ENCODE measurements at regions not wholly inside any gene's neighbourhood (a gene's known extent, or its start where the extent isn't known, plus 50 kb on each side); places are given as distances from the start of the nearest gene placed in this dataset.
A peak's percentile ranks its signal among the peaks of the same experiment; 100 is the strongest.

DNA sequence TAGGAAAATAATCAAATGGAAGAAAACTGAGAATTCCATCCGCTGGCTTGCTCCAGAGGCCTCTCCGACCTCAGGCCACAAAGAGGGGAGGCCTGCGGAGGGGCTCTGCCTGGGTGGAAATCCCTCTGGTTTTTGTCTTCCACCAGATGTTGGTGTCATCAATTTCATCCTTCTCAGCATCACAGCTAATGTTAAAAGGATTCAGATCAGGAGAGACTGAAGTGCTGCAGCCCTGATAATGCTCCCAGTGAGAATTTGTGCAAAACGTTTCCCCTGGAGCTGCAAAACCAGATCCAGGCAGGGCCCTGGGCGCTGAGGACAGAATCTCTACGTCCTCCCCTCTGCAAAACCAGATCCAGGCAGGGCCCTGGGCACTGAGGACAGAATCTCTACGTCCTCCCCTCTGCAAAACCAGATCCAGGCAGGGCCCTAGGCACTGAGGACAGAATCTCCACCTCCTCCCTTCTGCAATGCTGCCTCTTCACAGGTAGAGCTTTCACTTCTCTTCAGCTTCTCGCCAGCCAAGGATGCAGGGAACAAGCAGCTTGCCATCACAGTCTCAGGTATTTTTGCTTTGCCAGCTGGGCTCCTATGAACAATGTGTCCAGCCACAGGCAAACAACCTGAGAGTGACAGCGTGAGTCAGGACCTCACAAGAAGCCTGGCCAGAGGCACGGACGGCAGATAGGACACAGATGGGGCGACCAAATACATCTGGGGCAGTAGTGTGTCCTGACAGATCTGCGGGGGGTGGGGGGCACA lies 81.2 kb downstream of the TMEM18 start:
- Histone ChIP-seq H2BK120ac (ENCODE audit: low read depth, low read length) (no peak overlapping the region), H3K4me3 (ENCODE audit: low read length in 2 of 2) (no peak overlapping the region), H4K91ac (ENCODE audit: low read depth, low read length, poor library complexity) (no peak overlapping the region), H3K23ac (ENCODE audit: low read depth, low read length, poor library complexity) (no peak overlapping the region), H3K9ac (ENCODE audit: low read depth, low read length, poor library complexity) (no peak overlapping the region), H2BK15ac (ENCODE audit: low read length) (no peak overlapping the region), H3K18ac (ENCODE audit: low read length) (no peak overlapping the region), H2AFZ (ENCODE audit: low read length) (peak overlapping the region; percentile 20), H2BK12ac (ENCODE audit: low read length) (no peak overlapping the region), H3K79me1 (ENCODE audit: low read depth, low read length) (no peaks in the 10 kb centered on the region), H3K14ac (ENCODE audit: low read length) (no peak overlapping the region), H3K27me3 (ENCODE audit: control insufficient read depth in 3 of 3, insufficient read depth in 3 of 3, low read depth in 1 of 3, low read length in 3 of 3) (no peaks in the 10 kb centered on the region), H4K8ac (ENCODE audit: low read depth, low read length) (no peak overlapping the region), H3K4me2 (ENCODE audit: insufficient read depth, low read length, poor library complexity, severe bottlenecking) (no peak overlapping the region), H3K4ac (ENCODE audit: low read length) (no peak overlapping the region), H3K36me3 (replicated peaks in 1 of 2; ENCODE audit: control insufficient read depth in 2 of 2, insufficient read depth in 2 of 2, low read length in 2 of 2) (no peaks in the 10 kb centered on the region), H2AK5ac (ENCODE audit: low read depth, low read length) (no peak overlapping the region), H3K9me3 (replicated peaks in 1 of 2; ENCODE audit: control insufficient read depth in 2 of 2, insufficient read depth in 1 of 2, low read depth in 1 of 2, low read length in 2 of 2) (peaks cover 0 to 5% of the 10 kb centered on the region in 2 donors), H2BK5ac (ENCODE audit: low read length) (no peak overlapping the region), H3K4me1 (ENCODE audit: control insufficient read depth in 2 of 2, insufficient read depth in 1 of 2, low read depth in 1 of 2, low read length in 2 of 2) (no peaks in the 10 kb centered on the region), H3K27ac (replicated peaks; ENCODE audit: low read length) (no peak overlapping the region)
- DNase-seq (ENCODE audit: low spot score) = no peak
- WGBS, 2 donors (ENCODE audit: extremely low coverage in 2 of 2, insufficient read length in 2 of 2, insufficient replicate concordance in 1 of 2) = no CpG with 5 or more reads among the region's 13 CpGs

DNA sequence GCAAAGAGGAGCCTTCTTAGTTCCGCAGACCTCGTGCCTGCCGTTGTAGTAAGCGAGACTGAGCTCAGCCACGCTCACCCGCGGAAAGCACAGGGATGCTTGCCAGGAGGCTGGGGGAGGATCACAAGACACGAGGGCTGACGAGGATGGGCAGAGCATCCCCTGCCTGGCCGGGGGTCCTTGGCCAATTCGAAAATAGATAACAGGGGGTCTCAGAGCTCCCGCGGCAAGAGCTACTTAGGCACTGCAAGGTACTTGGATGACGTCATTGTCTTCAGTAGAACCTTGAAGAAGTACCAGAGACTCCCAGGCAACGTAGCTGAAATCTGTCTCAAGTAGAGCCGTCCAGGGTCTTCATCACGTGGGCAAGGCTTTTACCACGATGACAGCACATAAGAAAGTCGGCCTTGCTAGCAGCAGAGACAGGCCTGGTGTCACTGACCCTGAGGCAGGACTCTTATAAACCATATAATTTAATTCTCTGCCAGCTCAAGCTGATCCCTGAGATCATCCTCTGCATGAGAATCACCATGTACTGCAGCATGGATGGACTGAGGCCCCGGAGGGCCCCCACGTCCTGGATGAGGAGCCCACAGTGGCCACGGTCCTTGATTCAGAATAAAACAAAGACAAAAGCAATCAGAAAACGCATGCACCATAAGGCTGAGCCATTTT lies 81.9 kb downstream of the TMEM18 start:
- WGBS, 2 donors (ENCODE audit: extremely low coverage in 2 of 2, insufficient read length in 2 of 2, insufficient replicate concordance in 1 of 2) = no CpG with 5 or more reads among the region's 23 CpGs
- Histone ChIP-seq H3K79me1 (ENCODE audit: low read depth, low read length) (no peaks in the 10 kb centered on the region), H2AFZ (ENCODE audit: low read length) (peak overlapping the region; percentile 20), H2BK120ac (ENCODE audit: low read depth, low read length) (no peak overlapping the region), H2BK5ac (ENCODE audit: low read length) (no peak overlapping the region), H3K23ac (ENCODE audit: low read depth, low read length, poor library complexity) (no peak overlapping the region), H3K4me3 (ENCODE audit: low read length in 2 of 2) (no peak overlapping the region), H2BK12ac (ENCODE audit: low read length) (no peak overlapping the region), H3K18ac (ENCODE audit: low read length) (no peak overlapping the region), H2AK5ac (ENCODE audit: low read depth, low read length) (peak overlapping the region; percentile 16), H3K9me3 (replicated peaks in 1 of 2; ENCODE audit: control insufficient read depth in 2 of 2, insufficient read depth in 1 of 2, low read depth in 1 of 2, low read length in 2 of 2) (peaks cover 0 to 5% of the 10 kb centered on the region in 2 donors), H4K91ac (ENCODE audit: low read depth, low read length, poor library complexity) (no peak overlapping the region), H3K4ac (ENCODE audit: low read length) (no peak overlapping the region), H3K4me1 (ENCODE audit: control insufficient read depth in 2 of 2, insufficient read depth in 1 of 2, low read depth in 1 of 2, low read length in 2 of 2) (no peaks in the 10 kb centered on the region), H3K27me3 (ENCODE audit: control insufficient read depth in 3 of 3, insufficient read depth in 3 of 3, low read depth in 1 of 3, low read length in 3 of 3) (no peaks in the 10 kb centered on the region), H3K9ac (ENCODE audit: low read depth, low read length, poor library complexity) (no peak overlapping the region), H3K14ac (ENCODE audit: low read length) (no peak overlapping the region), H2BK15ac (ENCODE audit: low read length) (no peak overlapping the region), H3K4me2 (ENCODE audit: insufficient read depth, low read length, poor library complexity, severe bottlenecking) (no peak overlapping the region), H3K27ac (replicated peaks; ENCODE audit: low read length) (no peak overlapping the region), H3K36me3 (replicated peaks in 1 of 2; ENCODE audit: control insufficient read depth in 2 of 2, insufficient read depth in 2 of 2, low read length in 2 of 2) (no peaks in the 10 kb centered on the region), H4K8ac (ENCODE audit: low read depth, low read length) (no peak overlapping the region)
- DNase-seq (ENCODE audit: low spot score) = no peak

DNA sequence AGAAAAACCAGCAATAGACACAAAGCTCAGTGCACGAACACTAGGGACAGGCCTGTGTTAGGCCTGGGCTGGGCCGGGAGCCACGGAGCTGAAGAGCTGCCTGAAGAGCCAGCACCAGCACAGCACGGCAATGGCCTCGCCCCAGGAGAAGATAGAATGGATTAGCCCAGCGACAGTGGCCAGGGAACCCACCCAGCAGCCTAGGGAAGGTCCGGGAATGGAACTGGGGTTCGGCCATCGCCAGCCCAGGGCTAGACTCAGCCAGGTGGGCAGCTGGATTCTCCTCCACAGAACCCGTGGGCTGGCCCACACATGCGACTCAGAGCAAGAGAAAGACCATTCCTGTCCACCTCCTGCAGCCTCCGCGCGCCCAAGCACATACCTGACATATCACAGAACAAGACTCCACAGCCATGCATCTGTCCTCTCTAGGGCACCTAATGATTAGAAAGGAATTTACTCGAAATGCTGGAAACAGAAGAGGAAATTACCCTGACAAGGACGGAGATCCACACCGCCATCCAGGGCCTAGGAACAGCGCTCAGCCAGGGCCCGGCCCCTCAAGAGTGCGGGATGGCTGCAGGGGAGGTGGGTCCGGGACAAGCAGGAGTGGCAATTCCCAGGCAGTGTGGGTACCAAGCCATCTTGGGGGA lies 82.8 kb downstream of the TMEM18 start:
- Histone ChIP-seq H4K8ac (ENCODE audit: low read depth, low read length) (no peak overlapping the region), H3K9me3 (replicated peaks in 1 of 2; ENCODE audit: control insufficient read depth in 2 of 2, insufficient read depth in 1 of 2, low read depth in 1 of 2, low read length in 2 of 2) (peaks cover 0 to 5% of the 10 kb centered on the region in 2 donors), H3K18ac (ENCODE audit: low read length) (peak overlapping the region; percentile 60), H3K4me3 (ENCODE audit: low read length in 2 of 2) (no peak overlapping the region), H4K91ac (ENCODE audit: low read depth, low read length, poor library complexity) (peak overlapping the region; percentile 67), H2BK120ac (ENCODE audit: low read depth, low read length) (no peak overlapping the region), H3K79me1 (ENCODE audit: low read depth, low read length) (no peaks in the 10 kb centered on the region), H3K4me1 (ENCODE audit: control insufficient read depth in 2 of 2, insufficient read depth in 1 of 2, low read depth in 1 of 2, low read length in 2 of 2) (no peaks in the 10 kb centered on the region), H3K27me3 (ENCODE audit: control insufficient read depth in 3 of 3, insufficient read depth in 3 of 3, low read depth in 1 of 3, low read length in 3 of 3) (no peaks in the 10 kb centered on the region), H3K14ac (ENCODE audit: low read length) (no peak overlapping the region), H2BK12ac (ENCODE audit: low read length) (no peak overlapping the region), H2BK15ac (ENCODE audit: low read length) (no peak overlapping the region), H2AFZ (ENCODE audit: low read length) (no peak overlapping the region), H3K4ac (ENCODE audit: low read length) (no peak overlapping the region), H3K27ac (replicated peaks; ENCODE audit: low read length) (no peak overlapping the region), H2AK5ac (ENCODE audit: low read depth, low read length) (peak overlapping the region; percentile 16), H3K9ac (ENCODE audit: low read depth, low read length, poor library complexity) (no peak overlapping the region), H2BK5ac (ENCODE audit: low read length) (no peak overlapping the region), H3K36me3 (replicated peaks in 1 of 2; ENCODE audit: control insufficient read depth in 2 of 2, insufficient read depth in 2 of 2, low read length in 2 of 2) (no peaks in the 10 kb centered on the region), H3K23ac (ENCODE audit: low read depth, low read length, poor library complexity) (no peak overlapping the region), H3K4me2 (ENCODE audit: insufficient read depth, low read length, poor library complexity, severe bottlenecking) (no peak overlapping the region)
- WGBS, 2 donors (ENCODE audit: extremely low coverage in 2 of 2, insufficient read length in 2 of 2, insufficient replicate concordance in 1 of 2) = no CpG with 5 or more reads among the region's 21 CpGs
- no peak for DNase-seq (ENCODE audit: low spot score)

Data from neuronal stem cell (in vitro differentiated cells).